HepG2 (cell line): ENCODE measurements at regions not wholly inside any gene's neighbourhood (a gene's known extent, or its start where the extent isn't known, plus 50 kb on each side); places are given as distances from the start of the nearest gene placed in this dataset.

ENCODE experiments used
- ATAC-seq: fragments of 200-7000 bp; cut with Tn5 transposase; 3 replicates; pipeline ENCODE4 v1.9.1; 2020; ENCODE audit warnings: mild to moderate bottlenecking, moderate library complexity
- BruUV-seq: library from RNA; stranded (reverse); fragments of 400-500 nt; replicated peaks from 2 replicates; lab custom pipeline; 2021; lab: Mats Ljungman, UMichigan
- CTCF ChIA-PET: fragments of 300-600 bp; formaldehyde crosslinking; extraction: SDS; loops from one replicate; lab custom pipeline; 2021; ENCODE audit warnings: low total read pairs, inconsistent platforms, low intra/inter-chr PET ratio; lab: Yijun Ruan, JAX
- POLR2A ChIA-PET: fragments of 350-600 bp; sonication (Branson Sonifier 250); formaldehyde crosslinking; loops from one replicate; lab custom pipeline; 2020; ENCODE audit warnings: antibody characterized with exemption, inconsistent platforms; lab: Yijun Ruan, JAX
- DNase-seq: peaks from one replicate; pipeline ENCODE4 v3.0.0-alpha.2; 2015; ENCODE audit warnings: low spot score
- FAIRE-seq: peaks from 3 replicates; lab custom pipeline; 2011; peaks lifted over from hg19 to GRCh38; lab: Jason Lieb, UNC
- H2AFZ ChIP-seq: one replicate; pipeline ENCODE4 v1.6.1; 2011; ENCODE audit warnings: low read length, inconsistent platforms
- H3K27ac ChIP-seq: fragments of 300-600 bp; 3 replicates; pipeline ENCODE4 v1.8.0; 2011; ENCODE audit warnings: mixed run types, mild to moderate bottlenecking, mixed read lengths, low read length, inconsistent platforms; ENCODE audit not compliant: insufficient read depth; ENCODE audit errors: extremely low read length
- H3K27me3 ChIP-seq, 2 experiments: fragments of 200-600 bp in 1 of 2; 2 replicates in 1 of 2; 3 replicates in 1 of 2; pipeline versions ENCODE4 v1.6.0 to v1.8.0; 2011; ENCODE audit warnings: low read length in 2 of 2, mild to moderate bottlenecking in 2 of 2, moderate library complexity in 2 of 2, inconsistent platforms in 1 of 2; ENCODE audit not compliant: insufficient read depth in 2 of 2, control insufficient read depth in 1 of 2
- H3K36me3 ChIP-seq, 2 experiments: fragments of 200-600 bp in 1 of 2; replicated peaks in 1 of 2; 2 replicates in 1 of 2; 3 replicates in 1 of 2; pipeline versions ENCODE4 v1.5.1 to v1.8.0; 2011; ENCODE audit warnings: low read length in 2 of 2, inconsistent platforms in 1 of 2; ENCODE audit not compliant: insufficient read depth in 2 of 2, control insufficient read depth in 1 of 2
- H3K4me1 ChIP-seq: 2 replicates; pipeline ENCODE4 v1.5.1; 2012; ENCODE audit warnings: low read length, inconsistent platforms; ENCODE audit not compliant: insufficient read depth
- H3K4me2 ChIP-seq: 2 replicates; pipeline ENCODE4 v1.6.0; 2011; ENCODE audit warnings: low read depth, low read length, inconsistent platforms
- H3K4me3 ChIP-seq, 3 experiments: fragments of 200-600 bp in 1 of 3; sonication (generic), shearing (Covaris generic) in 1 of 3; replicated peaks in 1 of 3; 2 replicates each; pipeline ENCODE4 v1.5.1; 2011 to 2016; ENCODE audit warnings: low read length in 3 of 3, inconsistent platforms in 2 of 3, low read depth in 2 of 3, mild to moderate bottlenecking in 2 of 3, control low read depth in 1 of 3, mixed read lengths in 1 of 3; ENCODE audit not compliant: insufficient read depth in 1 of 3
- H3K79me2 ChIP-seq: one replicate; pipeline ENCODE4 v1.6.1; 2011; ENCODE audit warnings: low read length, inconsistent platforms; ENCODE audit not compliant: insufficient read depth
- H3K9ac ChIP-seq: 2 replicates; pipeline ENCODE4 v1.6.0; 2011; ENCODE audit warnings: mild to moderate bottlenecking, low read depth, low read length, inconsistent platforms; ENCODE audit not compliant: insufficient read depth
- H3K9me3 ChIP-seq: 2 replicates; pipeline ENCODE4 v1.5.1; 2012; ENCODE audit warnings: mild to moderate bottlenecking, low read length
- H4K20me1 ChIP-seq: 2 replicates; pipeline ENCODE4 v1.6.0; 2011; ENCODE audit warnings: inconsistent platforms, mild to moderate bottlenecking, low read length, moderate library complexity; ENCODE audit not compliant: insufficient read depth
- AHR ChIP-seq: IDR thresholded peaks from 2 replicates; pipeline ENCODE4 v1.6.1; 2018; ENCODE audit warnings: missing genetic modification reagents, missing compliant biosample characterization
- CREBL2 ChIP-seq: sonication (generic); formaldehyde crosslinking; IDR thresholded peaks from 2 replicates; pipeline ENCODE4 v1.8.1; 2023; ENCODE audit warnings: missing genetic modification reagents, mild to moderate bottlenecking, borderline replicate concordance
- DR1 ChIP-seq: sonication (generic); formaldehyde crosslinking; IDR thresholded peaks from 2 replicates; pipeline ENCODE4 v1.8.0; 2021; ENCODE audit warnings: mild to moderate bottlenecking, missing genetic modification reagents, inconsistent platforms
- ELF4 ChIP-seq: sonication (generic); formaldehyde crosslinking; IDR thresholded peaks from 2 replicates; pipeline ENCODE4 v1.5.0; 2020; ENCODE audit warnings: missing genetic modification reagents, mild to moderate bottlenecking, moderate library complexity, borderline replicate concordance
- HNRNPLL ChIP-seq: fragments of 200-400 bp; formaldehyde crosslinking; IDR thresholded peaks from 2 replicates; pipeline ENCODE4 v1.6.1; 2017; ENCODE audit warnings: mild to moderate bottlenecking, low read depth, low read length; ENCODE audit not compliant: poor library complexity, severe bottlenecking
- NFYB ChIP-seq: sonication (generic); formaldehyde crosslinking; IDR thresholded peaks from 2 replicates; pipeline ENCODE4 v1.4.0; 2020; ENCODE audit warnings: missing genetic modification reagents
- PAX8 ChIP-seq: sonication (generic); formaldehyde crosslinking; IDR thresholded peaks from 2 replicates; pipeline ENCODE4 v1.8.0; 2022; ENCODE audit warnings: mild to moderate bottlenecking, missing genetic modification reagents, borderline replicate concordance
- RBFOX2 ChIP-seq: fragments of 200-400 bp; formaldehyde crosslinking; IDR thresholded peaks from 2 replicates; pipeline ENCODE4 v1.6.1; 2017; ENCODE audit warnings: low read depth, mild to moderate bottlenecking, low read length
- SMARCC2 ChIP-seq: fragments of 450-650 bp; IDR thresholded peaks from 2 replicates; pipeline ENCODE4 v1.6.1; 2017; ENCODE audit warnings: antibody characterized with exemption, mild to moderate bottlenecking
- SRY ChIP-seq: sonication (generic); formaldehyde crosslinking; IDR thresholded peaks from 2 replicates; pipeline ENCODE4 v1.8.0; 2022; ENCODE audit warnings: mild to moderate bottlenecking, missing genetic modification reagents
- TERF1 ChIP-seq: sonication (generic); formaldehyde crosslinking; IDR thresholded peaks from 2 replicates; pipeline ENCODE4 v1.8.0; 2022; ENCODE audit warnings: mild to moderate bottlenecking, missing genetic modification reagents, moderate library complexity
- ZFP62 ChIP-seq: sonication (generic); formaldehyde crosslinking; IDR thresholded peaks from 2 replicates; pipeline ENCODE4 v1.4.0; 2020; ENCODE audit warnings: missing genetic modification reagents
- ZNF331 ChIP-seq: sonication (generic); formaldehyde crosslinking; IDR thresholded peaks from 2 replicates; pipeline ENCODE4 v1.4.0; 2020; ENCODE audit warnings: missing genetic modification reagents
- ZNF383 ChIP-seq: sonication (generic); formaldehyde crosslinking; IDR thresholded peaks from 2 replicates; pipeline ENCODE4 v1.4.0; 2020; ENCODE audit warnings: missing genetic modification reagents, mild to moderate bottlenecking, borderline replicate concordance
- ZSCAN31 ChIP-seq: sonication (generic); formaldehyde crosslinking; IDR thresholded peaks from 2 replicates; pipeline ENCODE4 v1.5.0; 2020; ENCODE audit warnings: low read depth, mild to moderate bottlenecking, missing genetic modification reagents
- WGBS: methylation state at CpG from one replicate; pipeline ENCODE4 v1.1.6; 2017; ENCODE audit warnings: low lambda C conversion rate; 5-methylcytosine and 5-hydroxymethylcytosine counted together
- in situ Hi-C: cut with HindIII; loops from 2 replicates; pipeline ENCODE4 v1.10.0; 2017; ENCODE audit warnings: low pct_unique_long_range_greater_than_20kb; ENCODE audit not compliant: extremely low pct_ligation_motif_present
- intact Hi-C: fragments of 100-400 bp; cut with micrococcal nuclease; formaldehyde crosslinking; loops from one replicate; pipeline ENCODE4 v1.10.0; 2022; ENCODE audit not compliant: unreplicated experiment

GRCh38 chr1:163697137-163697536 is 375.4 kb downstream of the NUF2 start:
- no peaks in the 10 kb centered on the region for H3K79me2 ChIP-seq
- 0% methylated on average over 2 of the region's 2 CpGs for WGBS
- no peak overlapping the region for H3K27ac ChIP-seq
- ChIA-PET CTCF (no interaction called here), POLR2A (no interaction called here)
- peaks cover 46% of the 10 kb centered on the region for H3K9me3 ChIP-seq
- ATAC-seq (no peak), DNase-seq (no peak), FAIRE-seq (no peak)
- TF ChIP-seq HNRNPLL = no peak
- no peak for TF ChIP-seq RBFOX2
- TF ChIP-seq SRY (CRISPR knock-in tag) = no peak
- no peak for TF ChIP-seq DR1 (CRISPR knock-in tag)
- TF ChIP-seq ZNF383 (CRISPR knock-in tag) = no peak
- no peak for TF ChIP-seq SMARCC2
- no peak for TF ChIP-seq ZNF331 (CRISPR knock-in tag)
- TF ChIP-seq ZSCAN31 (CRISPR knock-in tag) = no peak
- TF ChIP-seq PAX8 (CRISPR knock-in tag) = no peak
- TF ChIP-seq NFYB (CRISPR knock-in tag) = no peak
- TF ChIP-seq ZFP62 (CRISPR knock-in tag) = no peak
- no peak for TF ChIP-seq CREBL2
- no peak for TF ChIP-seq ELF4 (CRISPR knock-in tag)
- no peak for TF ChIP-seq TERF1 (CRISPR knock-in tag)
- TF ChIP-seq AHR (CRISPR knock-in tag) = no peak
- no peak overlapping the region for H3K9ac ChIP-seq
- no peaks in the 10 kb centered on the region for H4K20me1 ChIP-seq
- H3K4me2 ChIP-seq = no peak overlapping the region
- no peaks in the 10 kb centered on the region for H3K36me3 ChIP-seq
- H3K4me1 ChIP-seq = no peaks in the 10 kb centered on the region
- no peaks in the 10 kb centered on the region for H3K27me3 ChIP-seq
- no TSS peak for BruUV-seq
- no peak overlapping the region for H3K4me3 ChIP-seq
- H2AFZ ChIP-seq = no peak overlapping the region
- intact Hi-C loops (no loop called here), in situ Hi-C loops (no loop called here)
